GM12878 (cell line): ENCODE measurements at regions not wholly inside any gene's neighbourhood (a gene's known extent, or its start where the extent isn't known, plus 50 kb on each side); places are given as distances from the start of the nearest gene placed in this dataset.

Source experiments
- ATAC-seq: fragments of 200-7000 bp; cut with Tn5 transposase; 3 replicates; pipeline ENCODE4 v1.9.1; 2020; ENCODE audit warnings: mild to moderate bottlenecking, moderate library complexity
- BruUV-seq: library from RNA; stranded (reverse); fragments of 400-500 nt; replicated peaks from 2 replicates; lab custom pipeline; 2021; lab: Mats Ljungman, UMichigan
- CTCF ChIA-PET: fragments of 300-600 bp; sonication (Branson Sonifier 250); formaldehyde crosslinking; extraction: SDS; loops from one replicate; lab custom pipeline; 2021; ENCODE audit warnings: inconsistent platforms; lab: Yijun Ruan, JAX
- POLR2A ChIA-PET: fragments of 350-600 bp; formaldehyde crosslinking; extraction: SDS; loops from one replicate; lab custom pipeline; 2021; ENCODE audit warnings: inconsistent platforms; lab: Charles Lee
- RAD21 ChIA-PET: fragments of 300-600 bp; sonication (Branson Sonifier 250); formaldehyde crosslinking; loops from one replicate; lab custom pipeline; 2023; ENCODE audit warnings: antibody characterized with exemption; ENCODE audit not compliant: unreplicated experiment; lab: Charles Lee
- SMC1A ChIA-PET: fragments of 300-600 bp; sonication (Branson Sonifier 250); formaldehyde crosslinking; loops from one replicate; lab custom pipeline; 2023; ENCODE audit not compliant: unreplicated experiment, uncharacterized antibody; lab: Charles Lee
- DNase-seq: peaks from one replicate; pipeline ENCODE4 v3.0.0-alpha.2; 2011; ENCODE audit warnings: low read depth, low spot score
- FAIRE-seq: peaks from 3 replicates; lab custom pipeline; 2011; peaks lifted over from hg19 to GRCh38; lab: Jason Lieb, UNC
- H2AFZ ChIP-seq: 2 replicates; pipeline ENCODE4 v1.6.0; 2011; ENCODE audit warnings: low read depth, low read length, control low read depth; ENCODE audit not compliant: control insufficient read depth
- H3K27ac ChIP-seq: 2 replicates; pipeline ENCODE4 v1.5.1; 2011; ENCODE audit warnings: control low read depth; ENCODE audit not compliant: control insufficient read depth, insufficient read depth
- H3K27me3 ChIP-seq, 2 experiments: replicated peaks in 1 of 2; 2 replicates each; pipeline versions ENCODE4 v1.6.0 to v1.6.1; 2011; ENCODE audit warnings: low read length in 1 of 2; ENCODE audit not compliant: control insufficient read depth in 2 of 2, insufficient read depth in 2 of 2
- H3K36me3 ChIP-seq, 2 experiments: 2 replicates each; pipeline ENCODE4 v1.5.1; 2011; ENCODE audit warnings: low read length in 1 of 2; ENCODE audit not compliant: control insufficient read depth in 2 of 2, insufficient read depth in 2 of 2
- H3K4me1 ChIP-seq: 2 replicates; pipeline ENCODE4 v1.6.1; 2011; ENCODE audit warnings: mild to moderate bottlenecking, low read length, moderate library complexity, mixed read lengths; ENCODE audit not compliant: control insufficient read depth, insufficient read depth
- H3K4me2 ChIP-seq: 2 replicates; pipeline ENCODE4 v1.6.0; 2011; ENCODE audit warnings: control low read depth; ENCODE audit not compliant: control insufficient read depth, insufficient read depth
- H3K4me3 ChIP-seq: fragments of 200-600 bp; sonication (generic); 2 replicates; pipeline ENCODE4 v1.5.1; 2016
- H3K79me2 ChIP-seq: 2 replicates; pipeline ENCODE4 v1.6.0; 2011; ENCODE audit warnings: low read length; ENCODE audit not compliant: control insufficient read depth, insufficient read depth
- H3K9ac ChIP-seq: 2 replicates; pipeline ENCODE4 v1.8.0; 2011; ENCODE audit warnings: low read length, control low read depth, mixed read lengths; ENCODE audit not compliant: control insufficient read depth, insufficient read depth
- H3K9me3 ChIP-seq: replicated peaks from 3 replicates; pipeline ENCODE4 v1.5.1; 2011; ENCODE audit warnings: mild to moderate bottlenecking, low read length; ENCODE audit not compliant: control insufficient read depth, insufficient read depth
- H4K20me1 ChIP-seq: 2 replicates; pipeline ENCODE4 v1.6.0; 2011; ENCODE audit not compliant: control insufficient read depth, insufficient read depth
- CUX1 ChIP-seq: IDR thresholded peaks from 2 replicates; pipeline ENCODE4 v1.6.1; 2012; ENCODE audit warnings: improper control_type of control experiment, low read depth, low read length; ENCODE audit not compliant: insufficient replicate concordance
- ETV6 ChIP-seq, 2 experiments: fragments of 450-650 bp in 1 of 2; IDR thresholded peaks in 1 of 2; conservative IDR thresholded peaks in 1 of 2; 2 replicates each; pipeline ENCODE4 v1.6.1; 2014; ENCODE audit warnings: antibody characterized with exemption in 1 of 2, borderline replicate concordance in 1 of 2, low read depth in 1 of 2, mild to moderate bottlenecking in 1 of 2, moderate library complexity in 1 of 2
- HDAC2 ChIP-seq: fragments of 200-600 bp; sonication (generic); IDR thresholded peaks from 2 replicates; pipeline ENCODE4 v1.6.1; 2017
- NR2C1 ChIP-seq: fragments of 450-650 bp; IDR thresholded peaks from 2 replicates; pipeline ENCODE4 v1.6.1; 2017; ENCODE audit warnings: antibody characterized with exemption, mild to moderate bottlenecking, moderate library complexity
- NRF1 ChIP-seq: conservative IDR thresholded peaks from 2 replicates; pipeline ENCODE4 v1.6.1; 2011; ENCODE audit warnings: mild to moderate bottlenecking, low read depth, low read length, improper control_type of control experiment
- PKNOX1 ChIP-seq: fragments of 450-650 bp; IDR thresholded peaks from 2 replicates; pipeline ENCODE4 v1.6.1; 2016; ENCODE audit warnings: mild to moderate bottlenecking
- REST ChIP-seq: IDR thresholded peaks from 2 replicates; pipeline ENCODE4 v1.6.1; 2012; ENCODE audit warnings: mild to moderate bottlenecking, low read depth, low read length
- TCF7 ChIP-seq: IDR thresholded peaks from 2 replicates; pipeline ENCODE4 v1.6.1; 2014; ENCODE audit warnings: antibody characterized with exemption, borderline replicate concordance
- ZBTB4 ChIP-seq: fragments of 450-650 bp; formaldehyde crosslinking; IDR thresholded peaks from 2 replicates; pipeline ENCODE4 v1.4.0; 2022; ENCODE audit warnings: mild to moderate bottlenecking, moderate library complexity
- in situ Hi-C: fragments of 300-500 bp; cut with MboI; formaldehyde crosslinking; loops from 9 replicates; pipeline ENCODE4 v1.14.3; 2018; ENCODE audit warnings: mixed read lengths
- intact Hi-C: fragments of 100-400 bp; cut with micrococcal nuclease; formaldehyde crosslinking; loops from one replicate; pipeline ENCODE4 v1.14.2; 2022; ENCODE audit not compliant: unreplicated experiment
- TF ChIP-seq, protein P1 (sequence below): fragments of 450-650 bp; IDR thresholded peaks from 2 replicates; pipeline ENCODE4 v1.6.1; 2014; ENCODE audit warnings: mild to moderate bottlenecking

GRCh38 chr13:89574077-89574476 is 1773.4 kb upstream of the MIR17HG start:
- Histone ChIP-seq H3K27me3 (no peaks in the 10 kb centered on the region), H4K20me1 (no peaks in the 10 kb centered on the region), H3K9ac (no peak overlapping the region), H3K27ac (no peak overlapping the region), H3K79me2 (no peaks in the 10 kb centered on the region), H2AFZ (no peak overlapping the region), H3K4me1 (no peaks in the 10 kb centered on the region), H3K36me3 (no peaks in the 10 kb centered on the region), H3K9me3 (no peaks in the 10 kb centered on the region), H3K4me2 (no peak overlapping the region), H3K4me3 (no peak overlapping the region)
- ChIA-PET RAD21 (no interaction called here), CTCF (no interaction called here), SMC1A (no interaction called here), POLR2A (no interaction called here)
- intact Hi-C loops (no loop called here), in situ Hi-C loops (no loop called here)
- ATAC-seq = no peak
- no peak for DNase-seq
- FAIRE-seq = no peak
- no TSS peak for BruUV-seq
- no peak for TF ChIP-seq PKNOX1
- TF ChIP-seq REST = no peak
- TF ChIP-seq ZBTB4 = no peak
- TF ChIP-seq NRF1 = no peak
- TF ChIP-seq, protein P1, sequence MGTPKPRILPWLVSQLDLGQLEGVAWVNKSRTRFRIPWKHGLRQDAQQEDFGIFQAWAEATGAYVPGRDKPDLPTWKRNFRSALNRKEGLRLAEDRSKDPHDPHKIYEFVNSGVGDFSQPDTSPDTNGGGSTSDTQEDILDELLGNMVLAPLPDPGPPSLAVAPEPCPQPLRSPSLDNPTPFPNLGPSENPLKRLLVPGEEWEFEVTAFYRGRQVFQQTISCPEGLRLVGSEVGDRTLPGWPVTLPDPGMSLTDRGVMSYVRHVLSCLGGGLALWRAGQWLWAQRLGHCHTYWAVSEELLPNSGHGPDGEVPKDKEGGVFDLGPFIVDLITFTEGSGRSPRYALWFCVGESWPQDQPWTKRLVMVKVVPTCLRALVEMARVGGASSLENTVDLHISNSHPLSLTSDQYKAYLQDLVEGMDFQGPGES = no peak
- no peak for TF ChIP-seq CUX1
- no peak for TF ChIP-seq TCF7
- no peak for TF ChIP-seq HDAC2
- no peak for TF ChIP-seq NR2C1
- TF ChIP-seq ETV6 (conservative IDR thresholded peaks at IDR 0.05 in 1 of 2, IDR thresholded peaks at IDR 0.05 in 1 of 2; ENCODE audit: borderline replicate concordance in 1 of 2, low read depth in 1 of 2) = no peak
